ENCODE measurements at regions not wholly inside any gene's neighbourhood (a gene's known extent, or its start where the extent isn't known, plus 50 kb on each side); places are given as distances from the start of the nearest gene placed in this dataset.

GRCh38 chr4:22170353-22170752, 221.8 kb upstream of the KCNIP4 start:
- no peaks in the 10 kb centered on the region for H3K27me3 ChIP-seq (replicated peaks; ENCODE audit: insufficient read depth, low read depth, low read length, poor library complexity)
- no peaks in the 10 kb centered on the region for H3K36me3 ChIP-seq (ENCODE audit: insufficient read depth, low read length, poor library complexity, severe bottlenecking)
- intact Hi-C loops (cut with micrococcal nuclease; ENCODE audit: unreplicated experiment): no loop called here
- TF ChIP-seq EZH2 (IDR thresholded peaks at IDR 0.05; ENCODE audit: borderline replicate concordance, low read depth, low read length, poor library complexity, severe bottlenecking) (no peak), CTCF (conservative IDR thresholded peaks at IDR 0.05; ENCODE audit: low read depth, low read length) (no peak)
- no TSS peak for BruUV-seq (replicated peaks)
- no peak overlapping the region for H3K27ac ChIP-seq (ENCODE audit: low read depth, low read length, poor library complexity, severe bottlenecking)
- no peak for DNase-seq (ENCODE audit: low spot score)
- ChIA-PET POLR2A (ENCODE audit: low non-redundant PET) (no interaction called here), CTCF (no interaction called here)
- no peak overlapping the region for H3K4me3 ChIP-seq (ENCODE audit: low read depth, low read length, poor library complexity, severe bottlenecking)
- peaks cover 4% of the 10 kb centered on the region for H3K9me3 ChIP-seq (ENCODE audit: low read depth, low read length, poor library complexity, severe bottlenecking)
- no peaks in the 10 kb centered on the region for H3K4me1 ChIP-seq (ENCODE audit: insufficient read depth, low read length, poor library complexity, severe bottlenecking)

DNA sequence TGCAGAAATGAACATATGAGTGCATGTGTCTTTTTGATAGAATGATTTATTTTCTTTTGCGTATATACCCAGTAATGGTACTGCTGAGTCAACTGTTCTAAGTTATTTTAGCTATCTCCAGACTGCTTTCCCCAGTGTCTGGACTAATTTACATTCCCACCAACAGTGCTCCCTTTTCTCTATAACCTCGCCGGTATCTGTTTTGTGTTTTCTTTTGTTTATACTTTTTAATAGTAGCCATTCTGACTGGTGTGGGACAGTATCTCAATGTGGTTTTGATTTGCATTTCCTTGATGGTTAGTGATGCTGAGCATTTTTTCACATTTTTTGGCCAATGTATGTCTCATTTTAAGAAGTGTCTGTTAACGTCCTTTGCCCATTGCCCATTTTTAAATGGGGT, 218.6 kb upstream of the KCNIP4 start:
- Histone ChIP-seq H3K9me3 (ENCODE audit: low read depth, low read length, poor library complexity, severe bottlenecking) (peaks cover 4% of the 10 kb centered on the region), H3K27me3 (replicated peaks; ENCODE audit: insufficient read depth, low read depth, low read length, poor library complexity) (no peaks in the 10 kb centered on the region), H3K27ac (ENCODE audit: low read depth, low read length, poor library complexity, severe bottlenecking) (no peak overlapping the region), H3K4me1 (ENCODE audit: insufficient read depth, low read length, poor library complexity, severe bottlenecking) (no peaks in the 10 kb centered on the region), H3K36me3 (ENCODE audit: insufficient read depth, low read length, poor library complexity, severe bottlenecking) (no peaks in the 10 kb centered on the region), H3K4me3 (ENCODE audit: low read depth, low read length, poor library complexity, severe bottlenecking) (no peak overlapping the region)
- no TSS peak for BruUV-seq (replicated peaks)
- DNase-seq (ENCODE audit: low spot score): no peak
- POLR2A ChIA-PET (ENCODE audit: low non-redundant PET): no interaction called here
- CTCF ChIA-PET: no interaction called here
- intact Hi-C loops (cut with micrococcal nuclease; ENCODE audit: unreplicated experiment): no loop called here
- TF ChIP-seq CTCF (conservative IDR thresholded peaks at IDR 0.05; ENCODE audit: low read depth, low read length) (no peak), EZH2 (IDR thresholded peaks at IDR 0.05; ENCODE audit: borderline replicate concordance, low read depth, low read length, poor library complexity, severe bottlenecking) (no peak)

DNA sequence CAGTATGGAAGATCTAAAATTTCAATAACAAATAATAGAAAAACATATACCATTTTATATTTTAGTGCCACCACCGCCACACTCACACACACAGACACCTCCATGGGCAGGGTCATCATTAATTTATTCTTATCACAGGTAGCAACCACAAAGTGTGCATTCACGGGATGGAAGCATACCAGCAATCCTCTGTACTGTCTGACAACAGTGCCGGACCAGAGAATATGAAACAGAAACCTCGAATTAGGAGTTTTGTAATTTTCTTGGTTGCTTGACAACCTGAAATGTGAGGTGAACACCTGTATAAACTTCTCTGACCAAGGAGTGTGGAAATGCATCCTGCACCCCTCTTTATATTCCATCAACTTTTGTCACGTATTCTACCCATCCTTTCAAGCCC, 213.9 kb upstream of the KCNIP4 start:
- Histone ChIP-seq H3K4me3 (ENCODE audit: low read depth, low read length, poor library complexity, severe bottlenecking) (no peak overlapping the region), H3K4me1 (ENCODE audit: insufficient read depth, low read length, poor library complexity, severe bottlenecking) (no peaks in the 10 kb centered on the region), H3K36me3 (ENCODE audit: insufficient read depth, low read length, poor library complexity, severe bottlenecking) (no peaks in the 10 kb centered on the region), H3K27me3 (replicated peaks; ENCODE audit: insufficient read depth, low read depth, low read length, poor library complexity) (no peaks in the 10 kb centered on the region), H3K27ac (ENCODE audit: low read depth, low read length, poor library complexity, severe bottlenecking) (no peak overlapping the region), H3K9me3 (ENCODE audit: low read depth, low read length, poor library complexity, severe bottlenecking) (peaks cover 10% of the 10 kb centered on the region)
- CTCF ChIA-PET: no interaction called here
- BruUV-seq (replicated peaks): no TSS peak
- POLR2A ChIA-PET (ENCODE audit: low non-redundant PET): no interaction called here
- DNase-seq (ENCODE audit: low spot score): no peak
- TF ChIP-seq EZH2 (IDR thresholded peaks at IDR 0.05; ENCODE audit: borderline replicate concordance, low read depth, low read length, poor library complexity, severe bottlenecking) (no peak), CTCF (conservative IDR thresholded peaks at IDR 0.05; ENCODE audit: low read depth, low read length) (no peak)
- intact Hi-C loops (cut with micrococcal nuclease; ENCODE audit: unreplicated experiment): no loop called here
